ENCODE measurements at regions not wholly inside any gene's neighbourhood (a gene's known extent, or its start where the extent isn't known, plus 50 kb on each side); places are given as distances from the start of the nearest gene placed in this dataset.
"Not testable (repeated sequence)": the region's sequence is repeated elsewhere in the genome, so short reads cannot be mapped to it uniquely, and the experiment has no call there.

GRCh38 chr7:153974603-153975002 is 77.6 kb upstream of the DPP6 start:
- H3K27me3 ChIP-seq (ENCODE audit: control insufficient read depth, insufficient read depth, low read length); H3K4ac ChIP-seq (ENCODE audit: low read depth, low read length); H3K56ac ChIP-seq (ENCODE audit: extremely low read depth, insufficient read depth, low read length); in situ Hi-C loops (cut with MboI; ENCODE audit: low sequenced_read_pairs); H4K91ac ChIP-seq (ENCODE audit: insufficient read depth, low read depth, low read length); H3K36me3 ChIP-seq (ENCODE audit: control insufficient read depth, insufficient read depth, low read length); H2AK9ac ChIP-seq (replicated peaks; ENCODE audit: low read depth, low read length, poor library complexity); H3K9ac ChIP-seq (ENCODE audit: low read depth, low read length); H2BK5ac ChIP-seq (ENCODE audit: low read depth, low read length, poor library complexity, severe bottlenecking); H3K9me1 ChIP-seq (ENCODE audit: insufficient read depth, low read length); H3K9me3 ChIP-seq (ENCODE audit: control insufficient read depth, insufficient read depth, low read length); DNase-seq; H3K18ac ChIP-seq (ENCODE audit: low read depth, low read length); H3K4me2 ChIP-seq (ENCODE audit: low read depth, low read length); H2AK5ac ChIP-seq (ENCODE audit: low read depth, low read length); H2BK20ac ChIP-seq (ENCODE audit: low read depth, low read length); H3K4me1 ChIP-seq (ENCODE audit: control insufficient read depth, insufficient read depth, low read length); intact Hi-C loops (cut with micrococcal nuclease); H4K8ac ChIP-seq (ENCODE audit: low read depth in 2 of 2, low read length in 2 of 2); H3K79me1 ChIP-seq (ENCODE audit: low read depth in 1 of 2, low read length in 2 of 2); BruUV-seq (replicated peaks); ATAC-seq (ENCODE audit: low read depth); H4K20me1 ChIP-seq (ENCODE audit: insufficient read depth, low read length); CTCF ChIA-PET; dilution Hi-C loops (cut with HindIII; ENCODE audit: low sequenced_read_pairs, unreplicated experiment); H2BK120ac ChIP-seq (ENCODE audit: low read depth, low read length); H3K23ac ChIP-seq (ENCODE audit: low read depth, low read length); H3K27ac ChIP-seq (ENCODE audit: insufficient read depth, low read length); H3K14ac ChIP-seq (replicated peaks; ENCODE audit: low read depth, low read length); H4K5ac ChIP-seq (ENCODE audit: low read depth, low read length); H2AFZ ChIP-seq (replicated peaks; ENCODE audit: low read length, poor library complexity); H3K4me3 ChIP-seq (ENCODE audit: insufficient read depth, low read depth, low read length); H2BK15ac ChIP-seq (ENCODE audit: low read depth, low read length); POLR2A ChIA-PET (ENCODE audit: unreplicated experiment): not testable (repeated sequence)
- WGBS, 2 experiments (ENCODE audit: extremely low coverage in 2 of 2, insufficient read length in 1 of 2), result 0% methylated on average over 1 of the region's 6 CpGs; no CpG with 5 or more reads in 1 of the 2 experiments

DNA sequence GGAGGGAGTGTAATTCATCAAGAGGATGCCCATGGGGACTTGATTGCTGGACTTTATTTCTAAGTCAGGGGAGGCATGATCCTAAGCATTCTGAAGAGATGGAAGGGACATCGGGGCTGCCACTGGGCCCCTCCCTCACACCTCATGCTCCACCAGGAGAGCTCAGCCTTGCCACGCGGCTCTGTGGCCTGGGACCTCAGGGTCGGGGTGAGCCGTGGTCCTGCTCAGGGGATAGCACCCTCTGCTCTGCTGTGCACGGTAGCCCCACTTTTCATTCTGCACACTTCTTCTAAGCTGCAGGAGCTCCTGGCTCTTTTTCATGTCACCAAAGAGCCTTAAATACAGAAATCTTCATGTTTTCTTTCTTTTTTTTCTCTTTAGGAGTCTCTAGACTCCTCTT is 75.5 kb upstream of the DPP6 start:
- H3K4me3 ChIP-seq (ENCODE audit: insufficient read depth, low read depth, low read length); H3K27me3 ChIP-seq (ENCODE audit: control insufficient read depth, insufficient read depth, low read length); ATAC-seq (ENCODE audit: low read depth); H3K79me1 ChIP-seq (ENCODE audit: low read depth in 1 of 2, low read length in 2 of 2); H2BK20ac ChIP-seq (ENCODE audit: low read depth, low read length); H3K9me1 ChIP-seq (ENCODE audit: insufficient read depth, low read length); H3K4me1 ChIP-seq (ENCODE audit: control insufficient read depth, insufficient read depth, low read length); intact Hi-C loops (cut with micrococcal nuclease); H4K8ac ChIP-seq (ENCODE audit: low read depth in 2 of 2, low read length in 2 of 2); H3K56ac ChIP-seq (ENCODE audit: extremely low read depth, insufficient read depth, low read length); H2AFZ ChIP-seq (replicated peaks; ENCODE audit: low read length, poor library complexity); H2AK5ac ChIP-seq (ENCODE audit: low read depth, low read length); in situ Hi-C loops (cut with MboI; ENCODE audit: low sequenced_read_pairs); H3K36me3 ChIP-seq (ENCODE audit: control insufficient read depth, insufficient read depth, low read length); H3K4me2 ChIP-seq (ENCODE audit: low read depth, low read length); CTCF ChIA-PET; H2BK5ac ChIP-seq (ENCODE audit: low read depth, low read length, poor library complexity, severe bottlenecking); BruUV-seq (replicated peaks); H3K23ac ChIP-seq (ENCODE audit: low read depth, low read length); dilution Hi-C loops (cut with HindIII; ENCODE audit: low sequenced_read_pairs, unreplicated experiment); H3K9me3 ChIP-seq (ENCODE audit: control insufficient read depth, insufficient read depth, low read length); H4K20me1 ChIP-seq (ENCODE audit: insufficient read depth, low read length); DNase-seq; H2AK9ac ChIP-seq (replicated peaks; ENCODE audit: low read depth, low read length, poor library complexity); H2BK120ac ChIP-seq (ENCODE audit: low read depth, low read length); H2BK15ac ChIP-seq (ENCODE audit: low read depth, low read length); H3K18ac ChIP-seq (ENCODE audit: low read depth, low read length); H3K27ac ChIP-seq (ENCODE audit: insufficient read depth, low read length); H3K9ac ChIP-seq (ENCODE audit: low read depth, low read length); H4K91ac ChIP-seq (ENCODE audit: insufficient read depth, low read depth, low read length); H4K5ac ChIP-seq (ENCODE audit: low read depth, low read length); H3K4ac ChIP-seq (ENCODE audit: low read depth, low read length); POLR2A ChIA-PET (ENCODE audit: unreplicated experiment); H3K14ac ChIP-seq (replicated peaks; ENCODE audit: low read depth, low read length): not testable (repeated sequence)
- no CpG with 5 or more reads among the region's 6 CpGs for WGBS, 2 experiments (ENCODE audit: extremely low coverage in 2 of 2, insufficient read length in 1 of 2)
